Activated CD4-positive, alpha-beta T cell treated with anti-CD3 and anti-CD28 coated beads for 24 hours (primary cell): ENCODE measurements at regions not wholly inside any gene's neighbourhood (a gene's known extent, or its start where the extent isn't known, plus 50 kb on each side); places are given as distances from the start of the nearest gene placed in this dataset.

ENCODE experiments used
- DNase-seq, 2 donors: peaks; one replicate each; pipeline ENCODE4 v3.0.0-alpha.2; 2020; ENCODE audit warnings: low read depth in 2 of 2

- DNase-seq = no peak
Measured at GRCh38 chr11:39294648-39295047, 2164.8 kb downstream of the LRRC4C start.

DNA sequence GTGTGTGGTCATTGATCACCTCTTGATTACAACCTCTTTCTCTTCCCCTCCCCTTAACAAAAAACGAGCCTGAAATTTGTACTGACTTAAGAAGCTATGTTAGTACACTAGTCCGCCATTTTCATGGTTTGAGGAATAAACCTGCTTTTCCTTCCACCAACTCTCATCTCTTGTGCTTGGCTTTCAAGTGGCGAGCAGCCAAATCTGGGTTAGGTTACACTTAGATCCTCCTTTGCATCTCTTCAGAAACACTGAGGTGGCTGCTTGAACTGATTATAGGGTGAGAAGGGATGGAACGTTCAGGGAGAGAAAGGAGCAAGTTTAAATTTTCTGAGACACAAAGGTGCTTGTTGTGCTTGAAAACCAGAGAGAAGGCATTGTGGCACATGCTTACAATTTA is 2171.4 kb downstream of the LRRC4C start:
- DNase-seq = no peak

DNA sequence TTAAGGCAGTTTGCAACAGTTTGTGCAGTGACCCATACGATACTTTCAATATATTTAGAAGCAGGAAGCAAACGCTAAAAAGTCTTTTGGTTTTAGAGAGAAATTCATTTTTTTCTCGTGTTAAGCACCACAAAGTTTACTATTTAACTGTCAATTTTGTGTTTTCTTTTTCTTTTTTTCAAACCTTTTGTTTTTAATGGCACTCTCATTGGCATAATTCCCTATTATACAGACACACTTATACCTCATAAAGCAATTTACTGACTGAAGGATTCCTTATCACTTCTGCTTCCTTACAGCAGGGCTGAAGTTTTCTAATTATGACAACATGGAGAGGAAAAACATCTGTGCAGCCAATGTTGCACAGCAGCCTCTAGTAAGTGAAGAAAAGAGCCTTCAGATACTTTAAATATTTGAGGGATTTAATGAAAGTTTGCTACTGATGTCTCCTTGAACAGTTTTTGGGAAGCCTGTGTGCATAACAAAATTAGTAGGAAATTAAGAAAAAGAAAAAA is 2191.2 kb downstream of the LRRC4C start:
- DNase-seq = no peak

DNA sequence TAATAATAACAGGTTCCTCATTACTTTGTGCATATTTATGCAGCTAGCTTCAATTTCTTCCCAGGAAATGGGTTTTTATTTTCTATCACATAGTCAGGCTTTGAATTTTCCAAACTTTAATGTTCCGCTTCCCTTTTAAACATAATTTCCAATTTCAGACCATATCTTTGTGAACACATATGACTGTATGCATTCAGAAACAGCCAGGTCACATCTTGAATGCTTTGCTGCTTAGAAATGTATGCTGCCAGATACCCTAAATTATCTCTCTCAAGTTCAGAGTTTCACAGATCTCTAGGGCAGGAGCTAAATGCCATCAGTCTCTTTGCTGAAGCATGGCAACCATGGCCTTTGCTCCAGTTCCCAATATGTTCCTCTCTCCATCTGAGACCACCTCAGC is 2203.8 kb downstream of the LRRC4C start:
- no peak for DNase-seq

- DNase-seq = no peak
Measured at GRCh38 chr11:39249566-39250365, 2209.7 kb downstream of the LRRC4C start.

GRCh38 chr11:39247570-39248137 is 2211.8 kb downstream of the LRRC4C start:
- DNase-seq = no peak

- DNase-seq = no peak
Measured at GRCh38 chr11:39239553-39239952, 2219.9 kb downstream of the LRRC4C start.

DNA sequence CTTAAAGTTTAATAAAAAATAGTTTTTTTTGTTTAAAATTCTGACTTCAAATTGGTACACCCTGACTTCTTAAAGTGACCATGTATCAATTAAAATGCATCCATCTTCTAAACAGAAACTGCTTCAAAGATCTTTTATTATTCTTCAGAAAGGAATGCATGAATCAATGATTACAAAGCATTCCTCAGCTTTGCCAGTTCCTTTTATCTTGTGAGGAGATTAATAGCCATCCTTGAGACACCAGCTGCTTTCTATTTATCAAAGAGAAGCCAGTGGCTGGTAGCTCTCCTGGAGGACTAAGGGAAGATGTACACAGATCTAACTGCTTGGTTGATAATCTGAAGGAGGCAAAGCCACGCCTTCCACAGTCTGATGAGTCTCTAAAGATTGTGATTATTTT is 2222.5 kb downstream of the LRRC4C start:
- no peak for DNase-seq

GRCh38 chr11:39221550-39222138 is 2237.8 kb downstream of the LRRC4C start:
- DNase-seq = no peak

DNA sequence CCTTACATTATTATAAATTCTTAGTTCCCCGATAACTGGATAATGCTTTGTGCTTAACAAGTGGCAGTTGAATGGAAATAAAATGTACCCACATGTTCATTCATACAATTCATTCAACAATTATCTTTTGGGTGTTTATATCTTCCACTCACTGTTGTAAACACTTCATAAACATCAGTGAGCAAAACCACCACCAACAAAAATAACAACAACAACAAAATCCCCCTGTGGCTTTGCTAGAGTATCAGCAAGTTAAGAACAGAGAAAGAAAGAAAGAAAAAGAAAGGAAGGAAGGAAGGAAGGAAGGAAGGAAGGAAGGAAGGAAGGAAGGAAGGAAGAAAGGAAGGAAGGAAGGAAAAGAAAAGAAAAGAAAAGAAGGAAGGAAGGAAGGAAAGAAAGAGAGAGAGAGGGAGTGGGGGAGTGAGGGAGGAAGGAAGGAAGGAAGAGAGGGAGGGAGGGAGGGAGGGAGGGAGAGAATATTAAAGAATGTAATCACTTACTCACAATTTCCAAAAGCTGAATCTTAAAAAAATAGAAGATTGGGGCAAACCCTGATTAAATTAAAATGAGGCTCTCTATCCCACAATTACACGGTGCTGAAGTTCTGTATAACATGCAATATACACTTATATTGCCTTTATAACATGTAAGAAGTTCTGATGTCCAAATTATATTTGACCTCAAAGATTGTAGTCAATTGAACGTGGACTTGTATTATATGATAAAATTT is 2238.8 kb downstream of the LRRC4C start:
- no peak for DNase-seq

DNA sequence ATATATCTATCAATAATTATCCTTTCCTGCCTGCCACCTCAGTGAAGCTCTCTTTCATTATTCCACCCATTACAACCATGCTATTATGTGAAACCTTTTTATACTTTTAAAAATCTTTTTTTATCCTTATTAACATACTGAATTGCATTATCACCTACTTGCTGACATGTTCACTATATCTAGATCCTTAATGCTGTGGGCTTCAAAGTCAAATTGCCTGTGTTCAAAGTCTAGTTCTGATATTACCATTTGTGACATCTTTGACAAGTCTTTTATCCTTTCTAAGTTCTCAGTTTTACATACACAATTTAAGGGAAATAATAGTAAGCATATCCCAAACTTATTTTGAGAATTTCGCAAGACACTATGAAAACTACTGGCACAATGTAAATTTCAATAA is 2239.4 kb downstream of the LRRC4C start:
- no peak for DNase-seq

- no peak for DNase-seq
Measured at GRCh38 chr11:39209981-39210380, 2249.5 kb downstream of the LRRC4C start.

- no peak for DNase-seq
Measured at GRCh38 chr11:39205236-39205995, 2254.0 kb downstream of the LRRC4C start.

DNA sequence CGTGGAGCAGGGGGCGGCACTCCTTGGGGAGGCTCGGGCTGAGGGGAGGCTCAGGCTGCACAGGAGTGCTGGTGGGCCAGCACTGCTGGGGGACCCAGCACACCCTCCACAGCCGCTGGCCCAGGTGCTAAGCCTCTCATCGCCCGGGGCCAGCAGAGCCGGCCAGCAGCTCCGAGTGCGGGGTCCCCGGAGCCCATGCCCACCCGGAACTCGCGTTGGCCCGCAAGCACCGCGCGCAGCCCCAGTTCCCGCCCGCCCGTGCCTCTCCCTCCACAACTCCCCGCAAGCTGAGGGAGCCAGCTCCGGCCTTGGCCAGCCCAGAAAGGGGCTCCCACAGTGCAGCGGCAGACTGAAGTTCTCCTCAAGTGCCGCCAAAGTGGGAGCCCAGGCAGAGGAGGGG is 2266.8 kb downstream of the LRRC4C start:
- no peak for DNase-seq

- DNase-seq = no peak
Measured at GRCh38 chr11:39190751-39191150, 2268.7 kb downstream of the LRRC4C start.

GRCh38 chr11:39177678-39178077 is 2281.8 kb downstream of the LRRC4C start:
- DNase-seq = no peak

- no peak for DNase-seq
Measured at GRCh38 chr11:39174965-39175364, 2284.5 kb downstream of the LRRC4C start.

DNA sequence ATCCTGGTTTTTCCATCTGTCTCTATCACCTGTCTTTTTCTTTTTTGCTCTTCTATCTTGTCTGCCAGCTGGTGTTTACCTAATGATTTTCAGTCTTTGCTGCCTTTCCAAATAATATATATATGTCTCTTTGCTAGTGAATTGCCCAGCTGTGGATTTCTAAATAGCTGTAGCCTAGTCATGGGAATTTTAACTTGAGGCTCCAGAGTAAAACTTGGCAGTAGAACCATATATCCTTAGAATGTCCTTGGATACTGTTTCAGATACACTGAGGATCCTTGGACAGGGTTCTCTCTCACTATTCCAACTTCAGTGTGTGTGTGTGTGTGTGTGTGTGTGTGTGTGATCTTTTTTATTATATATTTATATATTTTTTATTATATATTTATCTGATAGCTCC is 2285.3 kb downstream of the LRRC4C start:
- DNase-seq = no peak

DNA sequence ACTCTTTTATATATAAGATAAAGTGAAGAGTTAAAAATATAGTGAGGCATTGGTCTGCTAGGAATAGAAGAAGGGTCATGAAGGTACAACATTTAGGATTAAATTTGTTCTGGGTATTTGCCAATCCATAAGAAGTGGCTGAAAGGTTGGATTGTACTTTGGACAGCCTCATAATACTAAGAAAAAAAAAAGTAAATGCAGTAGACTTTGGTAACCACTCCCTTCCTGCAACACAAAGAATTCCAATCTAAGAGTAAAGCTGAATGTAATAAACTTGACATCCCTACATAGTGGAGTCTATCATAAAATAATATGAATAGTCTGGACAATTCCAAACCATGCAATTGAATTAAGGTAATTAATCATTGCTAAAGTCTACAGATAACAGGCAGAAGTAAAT is 2294.4 kb downstream of the LRRC4C start:
- no peak for DNase-seq

DNA sequence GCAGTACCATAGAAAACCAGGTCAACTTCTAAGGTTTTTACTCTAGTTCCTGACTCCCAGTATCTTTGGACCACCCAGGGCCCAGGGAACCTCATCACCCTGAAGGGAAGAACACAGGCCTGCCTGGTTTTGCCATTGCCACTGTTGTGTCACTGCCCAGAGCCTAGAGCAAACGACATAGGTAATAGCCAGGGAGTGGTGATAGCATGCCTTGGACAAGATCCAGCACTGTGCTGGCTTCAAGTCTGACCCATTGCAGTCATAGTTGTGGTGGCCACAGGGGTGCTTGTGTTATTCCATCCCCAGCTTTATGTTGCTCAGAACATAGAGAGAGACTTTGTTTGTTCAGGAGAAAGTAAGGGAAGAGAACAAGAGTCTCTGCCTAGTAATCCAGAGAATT is 2310.2 kb downstream of the LRRC4C start:
- DNase-seq = no peak

DNA sequence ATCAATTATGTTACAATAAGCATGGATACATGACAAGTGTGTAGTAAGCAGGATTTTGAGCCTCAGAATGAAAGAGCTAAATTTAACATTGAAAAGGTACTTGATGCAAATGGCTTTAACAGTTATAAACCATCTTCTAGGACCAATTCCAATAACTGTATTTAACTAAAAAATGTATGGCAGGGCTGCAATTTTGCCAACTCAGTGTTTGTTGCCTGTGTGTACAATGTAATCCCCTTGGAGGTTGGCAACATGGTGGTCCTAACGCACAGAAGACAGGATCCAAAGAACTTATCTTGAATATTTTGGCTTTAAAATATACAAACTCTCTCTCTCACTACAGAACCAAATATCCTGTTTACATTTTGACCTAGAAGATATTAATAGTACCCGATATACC is 2314.1 kb downstream of the LRRC4C start:
- DNase-seq = no peak
